Neural progenitor cell (in vitro differentiated cells): ENCODE measurements at regions not wholly inside any gene's neighbourhood (a gene's known extent, or its start where the extent isn't known, plus 50 kb on each side); places are given as distances from the start of the nearest gene placed in this dataset.

Source experiments
- DNase-seq: peaks from one replicate; pipeline ENCODE4 v3.0.0-alpha.2; 2016; ENCODE audit warnings: low spot score
- H2AFZ ChIP-seq: fragments of 200-600 bp; sonication (generic); replicated peaks from 2 replicates; pipeline ENCODE4 v1.6.1; 2016; ENCODE audit warnings: antibody characterized with exemption
- H3F3A ChIP-seq: fragments of 200-600 bp; sonication (generic); 2 replicates; pipeline ENCODE4 v1.6.1; 2016; ENCODE audit warnings: antibody characterized with exemption, low read depth
- H3K27ac ChIP-seq: fragments of 200-600 bp; sonication (generic); 2 replicates; pipeline ENCODE4 v1.5.1; 2016; ENCODE audit warnings: mild to moderate bottlenecking
- H3K27me3 ChIP-seq: fragments of 200-600 bp; sonication (generic); 2 replicates; pipeline ENCODE4 v1.6.1; 2016; ENCODE audit warnings: mild to moderate bottlenecking, moderate library complexity
- H3K36me3 ChIP-seq: fragments of 200-600 bp; sonication (generic); 2 replicates; pipeline ENCODE4 v1.5.1; 2016
- H3K4me1 ChIP-seq: fragments of 200-600 bp; sonication (generic); 2 replicates; pipeline ENCODE4 v1.6.1; 2016; ENCODE audit warnings: mixed run types
- H3K4me2 ChIP-seq: fragments of 200-600 bp; sonication (generic); 2 replicates; pipeline ENCODE4 v1.6.1; 2016
- H3K4me3 ChIP-seq: fragments of 200-600 bp; sonication (generic); 2 replicates; pipeline ENCODE4 v1.5.1; 2016
- H3K79me2 ChIP-seq: fragments of 200-600 bp; sonication (generic); 2 replicates; pipeline ENCODE4 v1.6.1; 2016; ENCODE audit warnings: low read depth
- H3K9ac ChIP-seq: fragments of 200-600 bp; sonication (generic); 2 replicates; pipeline ENCODE4 v1.6.1; 2016
- H3K9me3 ChIP-seq: fragments of 200-600 bp; sonication (generic); 2 replicates; pipeline ENCODE4 v1.5.1; 2016; ENCODE audit warnings: low read depth
- H4K20me1 ChIP-seq: fragments of 200-600 bp; sonication (generic); 2 replicates; pipeline ENCODE4 v1.6.1; 2016; ENCODE audit warnings: low read depth
- H3K27ac Mint-ChIP-seq: 3 replicates; pipeline ENCODE4 v1.8.0; 2021; ENCODE audit warnings: mixed read lengths
- H3K27me3 Mint-ChIP-seq: 2 replicates; pipeline ENCODE4 v1.8.0; 2022; ENCODE audit warnings: low read depth, mild to moderate bottlenecking, inconsistent platforms, moderate library complexity, mixed read lengths; ENCODE audit not compliant: insufficient read depth
- H3K36me3 Mint-ChIP-seq: 3 replicates; pipeline ENCODE4 v1.8.0; 2021; ENCODE audit warnings: mixed read lengths
- H3K4me1 Mint-ChIP-seq: 3 replicates; pipeline ENCODE4 v1.8.0; 2021; ENCODE audit warnings: mixed read lengths
- H3K4me3 Mint-ChIP-seq: 3 replicates; pipeline ENCODE4 v1.8.0; 2021; ENCODE audit warnings: mild to moderate bottlenecking, moderate library complexity, mixed read lengths
- H3K9me3 Mint-ChIP-seq: 3 replicates; pipeline ENCODE4 v1.8.0; 2020; ENCODE audit warnings: mixed read lengths
- CTCF ChIP-seq: fragments of 200-600 bp; sonication (generic); IDR thresholded peaks from 2 replicates; pipeline ENCODE4 v1.5.1; 2017; ENCODE audit warnings: antibody characterized with exemption, mild to moderate bottlenecking
- EZH2 ChIP-seq: fragments of 200-600 bp; sonication (generic); IDR thresholded peaks from 2 replicates; pipeline ENCODE4 v1.6.1; 2017; ENCODE audit warnings: antibody characterized with exemption, mild to moderate bottlenecking, moderate library complexity
- EZH2phosphoT487 ChIP-seq: fragments of 200-600 bp; sonication (generic); IDR thresholded peaks from 2 replicates; pipeline ENCODE4 v1.6.1; 2017; ENCODE audit warnings: antibody characterized with exemption

GRCh38 chr2:145302451-145302850, 782.5 kb upstream of the ZEB2 start:
- Histone ChIP-seq H3K9ac (no peak overlapping the region), H3K36me3 (no peaks in the 10 kb centered on the region), H3F3A (peaks cover 12% of the 10 kb centered on the region), H3K9me3 (no peaks in the 10 kb centered on the region), H4K20me1 (no peaks in the 10 kb centered on the region), H3K27me3 (no peaks in the 10 kb centered on the region), H3K27ac (no peak overlapping the region), H3K79me2 (no peaks in the 10 kb centered on the region), H2AFZ (no peak overlapping the region), H3K4me1 (peaks cover 31% of the 10 kb centered on the region), H3K4me3 (no peak overlapping the region), H3K4me2 (no peak overlapping the region)
- Mint-ChIP-seq H3K27ac (no peak overlapping the region), H3K27me3 (peaks cover 4% of the 10 kb centered on the region), H3K36me3 (no peaks in the 10 kb centered on the region), H3K4me3 (no peak overlapping the region), H3K9me3 (no peaks in the 10 kb centered on the region), H3K4me1 (peaks cover 7% of the 10 kb centered on the region)
- TF ChIP-seq CTCF (no peak), EZH2phosphoT487 (no peak), EZH2 (no peak)
- DNase-seq: no peak

GRCh38 chr2:145299368-145299767, 779.4 kb upstream of the ZEB2 start:
- Histone ChIP-seq H2AFZ (no peak overlapping the region), H3K79me2 (no peaks in the 10 kb centered on the region), H3K4me1 (peaks cover 18% of the 10 kb centered on the region), H3K27me3 (no peaks in the 10 kb centered on the region), H4K20me1 (no peaks in the 10 kb centered on the region), H3K4me2 (no peak overlapping the region), H3K9ac (no peak overlapping the region), H3K36me3 (no peaks in the 10 kb centered on the region), H3K4me3 (no peak overlapping the region), H3K27ac (no peak overlapping the region), H3K9me3 (no peaks in the 10 kb centered on the region), H3F3A (peaks cover 5% of the 10 kb centered on the region)
- H3K9me3 Mint-ChIP-seq: no peaks in the 10 kb centered on the region
- H3K4me3 Mint-ChIP-seq: no peak overlapping the region
- H3K4me1 Mint-ChIP-seq: peaks cover 2% of the 10 kb centered on the region
- TF ChIP-seq CTCF (no peak), EZH2 (no peak), EZH2phosphoT487 (no peak)
- peaks cover 1% of the 10 kb centered on the region for H3K27me3 Mint-ChIP-seq
- no peak overlapping the region for H3K27ac Mint-ChIP-seq
- DNase-seq: no peak
- no peaks in the 10 kb centered on the region for H3K36me3 Mint-ChIP-seq

GRCh38 chr2:145292166-145292565, 772.2 kb upstream of the ZEB2 start:
- no peaks in the 10 kb centered on the region for H3K9me3 Mint-ChIP-seq

More at GRCh38 chr2:145292166-145292565, 772.2 kb upstream of the ZEB2 start:
- H3K4me1 Mint-ChIP-seq: no peaks in the 10 kb centered on the region
- H3K27ac Mint-ChIP-seq: no peak overlapping the region
- no peak overlapping the region for H3K4me2 ChIP-seq
- H3K27ac ChIP-seq: no peak overlapping the region
- H3K9ac ChIP-seq: no peak overlapping the region
- H3F3A ChIP-seq: no peaks in the 10 kb centered on the region
- H3K27me3 Mint-ChIP-seq: no peaks in the 10 kb centered on the region
- H3K9me3 ChIP-seq: no peaks in the 10 kb centered on the region
- no peak overlapping the region for H3K4me3 Mint-ChIP-seq
- no peak overlapping the region for H2AFZ ChIP-seq
- H3K79me2 ChIP-seq: no peaks in the 10 kb centered on the region
- H3K4me3 ChIP-seq: no peak overlapping the region
- no peak for TF ChIP-seq EZH2
- no peak for TF ChIP-seq CTCF
- TF ChIP-seq EZH2phosphoT487: no peak
- no peaks in the 10 kb centered on the region for H3K36me3 Mint-ChIP-seq
- H3K4me1 ChIP-seq: no peaks in the 10 kb centered on the region
- no peaks in the 10 kb centered on the region for H4K20me1 ChIP-seq
- H3K36me3 ChIP-seq: no peaks in the 10 kb centered on the region
- no peaks in the 10 kb centered on the region for H3K27me3 ChIP-seq
- no peak for DNase-seq
